Smooth muscle cell (in vitro differentiated cells): ENCODE measurements at regions not wholly inside any gene's neighbourhood (a gene's known extent, or its start where the extent isn't known, plus 50 kb on each side); places are given as distances from the start of the nearest gene placed in this dataset.
"Not testable (repeated sequence)": the region's sequence is repeated elsewhere in the genome, so short reads cannot be mapped to it uniquely, and the experiment has no call there.

ENCODE experiments used
- DNase-seq: peaks from one replicate; lab custom pipeline; 2025; ENCODE audit not compliant: unreplicated experiment; lab: John Stamatoyannopoulos, UW
- H2AFZ ChIP-seq: fragments of 200-600 bp; sonication (generic); 2 replicates; pipeline ENCODE4 v1.6.0; 2016; ENCODE audit warnings: antibody characterized with exemption, low read depth, mild to moderate bottlenecking
- H3F3A ChIP-seq: fragments of 200-600 bp; sonication (generic); 2 replicates; pipeline ENCODE4 v1.6.0; 2017; ENCODE audit warnings: antibody characterized with exemption, low read depth
- H3K27ac ChIP-seq: fragments of 200-600 bp; sonication (generic); 2 replicates; pipeline ENCODE4 v1.5.1; 2016; ENCODE audit warnings: low read depth, mild to moderate bottlenecking
- H3K27me3 ChIP-seq: fragments of 200-600 bp; sonication (generic); 2 replicates; pipeline ENCODE4 v1.6.1; 2016; ENCODE audit warnings: low read depth, mild to moderate bottlenecking
- H3K36me3 ChIP-seq: fragments of 200-600 bp; sonication (generic); 2 replicates; pipeline ENCODE4 v1.5.1; 2016; ENCODE audit warnings: low read depth
- H3K4me1 ChIP-seq: fragments of 200-600 bp; sonication (generic); 2 replicates; pipeline ENCODE4 v1.5.1; 2016; ENCODE audit warnings: low read depth
- H3K4me2 ChIP-seq: fragments of 200-600 bp; sonication (generic); 2 replicates; pipeline ENCODE4 v1.6.0; 2016; ENCODE audit warnings: mild to moderate bottlenecking
- H3K4me3 ChIP-seq: fragments of 200-600 bp; sonication (generic); 2 replicates; pipeline ENCODE4 v1.5.1; 2016; ENCODE audit warnings: mild to moderate bottlenecking
- H3K79me2 ChIP-seq: fragments of 200-600 bp; sonication (generic); 2 replicates; pipeline ENCODE4 v1.6.0; 2016; ENCODE audit warnings: low read depth, mild to moderate bottlenecking
- H3K9ac ChIP-seq: fragments of 200-600 bp; sonication (generic); 2 replicates; pipeline ENCODE4 v1.6.0; 2016; ENCODE audit warnings: low read depth
- H3K9me3 ChIP-seq: fragments of 200-600 bp; sonication (generic); replicated peaks from 2 replicates; pipeline ENCODE4 v1.5.1; 2016; ENCODE audit warnings: low read depth
- H4K20me1 ChIP-seq: fragments of 200-600 bp; sonication (generic); 2 replicates; pipeline ENCODE4 v1.6.0; 2016; ENCODE audit warnings: low read depth
- WGBS: methylation state at CpG from one replicate; pipeline ENCODE4 v1.1.7; 2016; ENCODE audit warnings: low lambda C conversion rate; 5-methylcytosine and 5-hydroxymethylcytosine counted together
- TF ChIP-seq, protein P1 (sequence below): fragments of 200-600 bp; sonication (generic); IDR thresholded peaks from 2 replicates; pipeline ENCODE4 v1.5.1; 2017; ENCODE audit warnings: borderline replicate concordance, mild to moderate bottlenecking, antibody characterized with exemption; ENCODE audit not compliant: insufficient read depth, poor library complexity, severe bottlenecking

DNA sequence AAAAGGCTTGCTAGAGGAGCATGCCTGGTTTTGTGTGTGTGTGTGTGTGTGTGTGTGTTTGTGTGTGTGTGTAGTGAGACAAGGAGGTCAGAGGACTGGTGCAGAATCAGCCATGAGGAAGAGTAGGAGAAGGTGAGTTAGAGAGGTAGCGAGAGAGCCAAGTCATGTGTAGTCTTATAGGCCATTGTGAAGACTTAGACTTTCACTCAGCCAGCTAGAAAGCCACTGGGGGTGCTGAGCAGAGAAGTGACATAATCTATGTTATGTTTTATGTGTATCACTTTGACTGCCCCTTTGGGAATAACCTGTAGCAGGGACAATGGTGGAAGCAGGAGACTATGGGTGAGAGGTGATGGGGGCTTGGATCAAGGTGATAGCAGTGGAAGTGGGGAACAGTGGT, 180.5 kb upstream of the CLINT1 start:
- Histone ChIP-seq H3K4me2 (no peak overlapping the region), H4K20me1 (no peaks in the 10 kb centered on the region), H3K27ac (no peak overlapping the region), H3K9me3 (no peaks in the 10 kb centered on the region), H3K27me3 (no peaks in the 10 kb centered on the region), H3F3A (no peaks in the 10 kb centered on the region), H3K36me3 (no peaks in the 10 kb centered on the region), H2AFZ (no peak overlapping the region), H3K4me3 (no peak overlapping the region), H3K4me1 (no peaks in the 10 kb centered on the region), H3K9ac (no peak overlapping the region), H3K79me2 (no peaks in the 10 kb centered on the region)
- 54% methylated on average over 1 of the region's 1 CpG for WGBS
- no peak for DNase-seq
- TF ChIP-seq, protein P1, sequence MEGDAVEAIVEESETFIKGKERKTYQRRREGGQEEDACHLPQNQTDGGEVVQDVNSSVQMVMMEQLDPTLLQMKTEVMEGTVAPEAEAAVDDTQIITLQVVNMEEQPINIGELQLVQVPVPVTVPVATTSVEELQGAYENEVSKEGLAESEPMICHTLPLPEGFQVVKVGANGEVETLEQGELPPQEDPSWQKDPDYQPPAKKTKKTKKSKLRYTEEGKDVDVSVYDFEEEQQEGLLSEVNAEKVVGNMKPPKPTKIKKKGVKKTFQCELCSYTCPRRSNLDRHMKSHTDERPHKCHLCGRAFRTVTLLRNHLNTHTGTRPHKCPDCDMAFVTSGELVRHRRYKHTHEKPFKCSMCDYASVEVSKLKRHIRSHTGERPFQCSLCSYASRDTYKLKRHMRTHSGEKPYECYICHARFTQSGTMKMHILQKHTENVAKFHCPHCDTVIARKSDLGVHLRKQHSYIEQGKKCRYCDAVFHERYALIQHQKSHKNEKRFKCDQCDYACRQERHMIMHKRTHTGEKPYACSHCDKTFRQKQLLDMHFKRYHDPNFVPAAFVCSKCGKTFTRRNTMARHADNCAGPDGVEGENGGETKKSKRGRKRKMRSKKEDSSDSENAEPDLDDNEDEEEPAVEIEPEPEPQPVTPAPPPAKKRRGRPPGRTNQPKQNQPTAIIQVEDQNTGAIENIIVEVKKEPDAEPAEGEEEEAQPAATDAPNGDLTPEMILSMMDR, result no peak

DNA sequence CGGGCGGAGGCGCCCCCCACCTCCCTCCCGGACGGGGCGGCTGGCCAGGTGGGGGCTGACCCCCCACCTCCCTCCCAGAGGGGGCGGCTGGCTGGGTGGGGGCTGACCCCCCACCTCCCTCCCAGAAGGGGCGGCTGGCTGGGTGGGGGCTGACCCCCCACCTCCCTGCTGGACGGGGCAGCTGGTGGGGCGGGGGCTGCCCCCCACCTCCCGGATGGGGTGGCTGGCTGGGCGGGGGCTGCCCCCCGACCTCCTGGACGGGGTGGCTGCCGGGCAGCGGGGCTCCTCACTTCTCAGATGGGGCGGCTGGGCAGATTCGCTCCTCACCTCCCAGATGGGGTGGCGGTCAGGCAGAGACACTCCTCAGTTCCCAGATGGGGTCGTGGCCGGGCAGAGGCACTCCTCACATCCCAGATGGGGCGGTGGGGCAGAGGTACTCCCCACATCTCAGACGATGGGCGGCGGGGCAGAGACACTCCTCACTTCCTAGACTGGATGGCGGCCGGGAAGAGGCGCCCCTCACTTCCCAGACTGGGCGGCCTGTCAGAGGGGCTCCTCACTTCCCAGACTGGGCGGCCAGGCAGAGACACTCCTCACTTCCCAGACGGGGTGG, 178.1 kb upstream of the CLINT1 start:
- not testable (repeated sequence) for H3K27me3 ChIP-seq, H3K27ac ChIP-seq, H3K36me3 ChIP-seq, DNase-seq, H4K20me1 ChIP-seq, H3K4me2 ChIP-seq, H3K9me3 ChIP-seq, H3K79me2 ChIP-seq, H3F3A ChIP-seq, H3K4me3 ChIP-seq, H3K9ac ChIP-seq, H3K4me1 ChIP-seq, H2AFZ ChIP-seq
- WGBS, result 94% methylated on average over 11 of the region's 31 CpGs

DNA sequence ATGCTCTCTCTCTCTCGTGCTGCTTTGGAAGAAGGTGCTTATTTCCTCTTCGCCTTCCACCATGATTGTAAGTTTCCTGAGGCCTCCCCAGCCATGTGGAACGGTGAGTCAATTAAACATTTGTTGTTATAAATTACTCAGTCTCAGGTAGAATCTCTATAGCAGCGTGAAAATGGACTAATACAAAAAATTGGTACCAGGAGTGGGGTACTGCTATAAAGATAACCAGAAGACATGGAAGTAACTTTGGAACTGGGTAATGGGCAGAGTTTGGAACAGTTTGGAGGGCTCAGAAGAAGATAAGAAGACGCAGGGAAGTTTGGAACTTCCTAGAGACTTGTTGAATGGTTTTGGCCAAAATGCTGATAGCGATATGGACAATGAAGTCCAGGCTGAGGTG, 175.6 kb upstream of the CLINT1 start:
- H3K9ac ChIP-seq, H2AFZ ChIP-seq, DNase-seq, H3K4me3 ChIP-seq, H4K20me1 ChIP-seq, H3K36me3 ChIP-seq, H3K4me2 ChIP-seq, H3K9me3 ChIP-seq, H3K79me2 ChIP-seq, H3K27me3 ChIP-seq, H3K4me1 ChIP-seq, H3F3A ChIP-seq, H3K27ac ChIP-seq: not testable (repeated sequence)
- 89% methylated on average over 6 of the region's 6 CpGs for WGBS

DNA sequence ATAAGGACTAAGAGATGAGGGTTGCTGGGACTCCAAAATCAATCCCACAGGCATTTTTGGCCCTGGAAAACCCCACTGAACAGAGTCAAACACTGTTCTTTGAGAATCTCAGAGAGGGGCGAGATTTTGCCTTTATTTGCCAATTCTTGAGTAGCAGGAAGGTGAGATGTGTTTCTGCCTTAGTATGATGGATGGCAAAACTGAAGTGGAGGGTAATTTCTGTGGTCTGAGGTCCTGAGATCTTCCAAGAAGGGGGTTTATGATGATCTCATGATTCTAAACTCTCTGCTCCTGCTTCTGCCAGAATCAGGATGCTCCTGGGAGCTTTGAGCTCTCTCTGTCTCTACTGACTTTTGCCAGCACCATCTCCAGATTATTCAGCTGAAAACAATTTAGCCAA, 174.8 kb upstream of the CLINT1 start:
- Histone ChIP-seq H3K4me3 (no peak overlapping the region), H3K79me2 (no peaks in the 10 kb centered on the region), H4K20me1 (no peaks in the 10 kb centered on the region), H2AFZ (no peak overlapping the region), H3K4me1 (no peaks in the 10 kb centered on the region), H3K4me2 (no peak overlapping the region), H3F3A (no peaks in the 10 kb centered on the region), H3K9ac (no peak overlapping the region), H3K27me3 (peaks cover 4% of the 10 kb centered on the region), H3K36me3 (no peaks in the 10 kb centered on the region), H3K27ac (no peak overlapping the region), H3K9me3 (no peaks in the 10 kb centered on the region)
- no peak for DNase-seq
- TF ChIP-seq, protein P1, result no peak
- WGBS, result 78% methylated on average over 1 of the region's 1 CpG

DNA sequence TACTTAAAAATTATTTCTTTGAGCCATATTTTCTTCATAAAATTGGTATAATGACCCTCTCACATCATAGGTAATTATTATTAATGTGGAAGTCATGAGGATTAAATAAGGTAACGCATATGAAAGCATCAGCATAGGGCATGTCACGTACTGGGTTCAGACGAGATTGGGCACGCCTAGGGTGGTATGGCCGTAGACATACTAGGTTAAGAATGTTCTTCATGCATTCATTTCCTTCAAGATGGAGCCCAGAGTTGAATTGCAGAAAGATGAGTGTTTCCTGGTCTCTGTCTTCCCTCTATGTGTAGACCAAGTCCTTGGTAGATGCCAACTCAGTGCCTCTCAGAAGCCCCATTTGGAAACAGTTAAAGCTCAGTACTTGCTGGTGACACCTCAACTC, 174.1 kb upstream of the CLINT1 start:
- no peak overlapping the region for H3K4me2 ChIP-seq
- H3K36me3 ChIP-seq, result no peaks in the 10 kb centered on the region
- WGBS, result 95% methylated on average over 5 of the region's 5 CpGs
- no peak for DNase-seq
- H3K9ac ChIP-seq, result no peak overlapping the region
- no peaks in the 10 kb centered on the region for H3F3A ChIP-seq
- no peak overlapping the region for H3K4me3 ChIP-seq
- H3K9me3 ChIP-seq, result no peaks in the 10 kb centered on the region
- no peaks in the 10 kb centered on the region for H3K79me2 ChIP-seq
- H3K27ac ChIP-seq, result no peak overlapping the region
- TF ChIP-seq, protein P1, result no peak
- peaks cover 4% of the 10 kb centered on the region for H3K27me3 ChIP-seq
- no peaks in the 10 kb centered on the region for H3K4me1 ChIP-seq
- H4K20me1 ChIP-seq, result no peaks in the 10 kb centered on the region
- no peak overlapping the region for H2AFZ ChIP-seq
